Panc1 (cell line): ENCODE measurements at regions not wholly inside any gene's neighbourhood (a gene's known extent, or its start where the extent isn't known, plus 50 kb on each side); places are given as distances from the start of the nearest gene placed in this dataset.
"Not testable (repeated sequence)": the region's sequence is repeated elsewhere in the genome, so short reads cannot be mapped to it uniquely, and the experiment has no call there.

Experiments used
- ATAC-seq: fragments of 200-7000 bp; cut with Tn5 transposase; 2 replicates; pipeline ENCODE4 v1.9.1; 2020; ENCODE audit warnings: mild to moderate bottlenecking, moderate library complexity
- BruUV-seq: library from RNA; stranded (reverse); fragments of 400-500 nt; replicated peaks from 2 replicates; lab custom pipeline; 2021; lab: Mats Ljungman, UMichigan
- CTCF ChIA-PET: fragments of 300-600 bp; sonication (Branson Sonifier 250); formaldehyde crosslinking; loops from one replicate; lab custom pipeline; 2022; ENCODE audit warnings: antibody characterized with exemption; lab: Charles Lee
- POLR2A ChIA-PET: fragments of 300-600 bp; sonication (Branson Sonifier 250); formaldehyde crosslinking; loops from one replicate; lab custom pipeline; 2022; ENCODE audit warnings: antibody characterized with exemption; lab: Charles Lee
- DNase-seq: peaks from one replicate; pipeline ENCODE4 v3.0.0-alpha.2; 2010; ENCODE audit warnings: low read depth, low spot score
- H3K27ac ChIP-seq: 2 replicates; pipeline ENCODE4 v1.5.1; 2011; ENCODE audit warnings: mild to moderate bottlenecking, low read length, inconsistent platforms
- H3K27me3 ChIP-seq: fragments of 200-500 bp; sonication (Bioruptor generic); 2 replicates; pipeline ENCODE4 v1.6.0; 2014; ENCODE audit warnings: low read length, inconsistent platforms; ENCODE audit not compliant: control insufficient read depth, insufficient read depth
- H3K36me3 ChIP-seq: fragments of 200-500 bp; sonication (Bioruptor generic); 2 replicates; pipeline ENCODE4 v1.5.1; 2014; ENCODE audit warnings: inconsistent platforms, mild to moderate bottlenecking, low read length, moderate library complexity; ENCODE audit not compliant: control insufficient read depth, insufficient read depth
- H3K4me1 ChIP-seq: 2 replicates; pipeline ENCODE4 v1.5.1; 2011; ENCODE audit warnings: inconsistent platforms, mild to moderate bottlenecking, low read length, moderate library complexity; ENCODE audit not compliant: control insufficient read depth, insufficient read depth
- H3K4me3 ChIP-seq, 2 experiments: 2 replicates each; pipeline ENCODE4 v1.5.1; 2011 to 2012; ENCODE audit warnings: low read depth in 2 of 2, low read length in 2 of 2, mild to moderate bottlenecking in 2 of 2, inconsistent platforms in 1 of 2, moderate library complexity in 1 of 2
- H3K9me3 ChIP-seq: fragments of 200-500 bp; sonication (Bioruptor generic); 2 replicates; pipeline ENCODE4 v1.5.1; 2014; ENCODE audit warnings: low read depth, mild to moderate bottlenecking, inconsistent platforms, low read length, moderate library complexity; ENCODE audit not compliant: control insufficient read depth, insufficient read depth
- in situ Hi-C: cut with HindIII; loops from 2 replicates; pipeline ENCODE4 v1.10.0; 2016; ENCODE audit warnings: low sequenced_read_pairs, low pct_unique_long_range_greater_than_20kb
- intact Hi-C: fragments of 100-400 bp; cut with micrococcal nuclease; formaldehyde crosslinking; loops from one replicate; pipeline ENCODE4 v1.10.0; 2022; ENCODE audit not compliant: unreplicated experiment

DNA sequence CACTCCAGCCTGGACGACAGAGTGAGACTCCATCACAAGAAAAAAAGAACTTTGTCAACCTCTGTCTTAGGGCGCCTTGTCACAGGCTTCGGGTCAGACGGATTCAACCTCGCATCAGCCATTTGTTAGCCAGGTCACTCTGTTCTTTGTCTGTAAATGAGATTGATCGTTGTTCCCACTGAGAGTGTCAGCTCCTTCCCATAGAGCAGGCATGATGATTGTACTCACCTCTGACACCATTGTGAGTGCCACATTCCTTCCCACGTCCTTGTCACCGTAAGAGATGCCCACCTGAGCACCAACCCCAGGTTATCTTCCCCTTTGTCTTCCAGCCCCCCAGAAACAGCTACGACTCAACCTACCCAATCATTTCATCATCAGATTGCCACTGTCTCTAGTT is 107.4 kb downstream of the NSUN5 start:
- H3K9me3 ChIP-seq, BruUV-seq, CTCF ChIA-PET, intact Hi-C loops, H3K27me3 ChIP-seq, H3K36me3 ChIP-seq, H3K27ac ChIP-seq, H3K4me3 ChIP-seq, POLR2A ChIA-PET, in situ Hi-C loops, DNase-seq, ATAC-seq, H3K4me1 ChIP-seq: not testable (repeated sequence)

GRCh38 chr7:73200518-73201099 is 108.0 kb downstream of the NSUN5 start:
- H3K27ac ChIP-seq, H3K36me3 ChIP-seq, CTCF ChIA-PET, DNase-seq, H3K27me3 ChIP-seq, in situ Hi-C loops, POLR2A ChIA-PET, H3K9me3 ChIP-seq, H3K4me3 ChIP-seq, intact Hi-C loops, H3K4me1 ChIP-seq, ATAC-seq: not testable (repeated sequence)
- BruUV-seq: TSS peak; percentile 68

DNA sequence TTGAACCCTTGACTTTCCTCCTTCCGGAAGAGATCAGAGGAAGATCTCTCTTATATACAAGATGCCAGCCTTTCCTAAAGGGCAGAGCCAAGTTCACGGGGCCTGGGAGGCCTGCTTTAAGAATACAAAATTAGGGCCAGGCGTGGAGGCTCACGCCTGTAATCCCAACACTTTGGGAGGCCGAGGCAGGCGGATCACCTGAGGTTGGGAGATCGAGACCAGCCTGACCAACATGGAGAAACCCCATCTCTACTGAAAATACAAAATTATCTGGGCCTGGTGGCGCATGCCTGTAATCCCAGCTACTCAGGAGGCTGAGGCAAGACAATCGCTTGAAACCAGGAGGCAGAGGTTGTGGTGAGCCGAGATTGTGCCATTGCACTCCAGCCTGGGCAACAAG is 108.2 kb upstream of the SPDYE9 start:
- in situ Hi-C loops, BruUV-seq, H3K27ac ChIP-seq, H3K36me3 ChIP-seq, ATAC-seq, POLR2A ChIA-PET, DNase-seq, H3K4me3 ChIP-seq, H3K27me3 ChIP-seq, H3K4me1 ChIP-seq, intact Hi-C loops, H3K9me3 ChIP-seq, CTCF ChIA-PET: not testable (repeated sequence)

DNA sequence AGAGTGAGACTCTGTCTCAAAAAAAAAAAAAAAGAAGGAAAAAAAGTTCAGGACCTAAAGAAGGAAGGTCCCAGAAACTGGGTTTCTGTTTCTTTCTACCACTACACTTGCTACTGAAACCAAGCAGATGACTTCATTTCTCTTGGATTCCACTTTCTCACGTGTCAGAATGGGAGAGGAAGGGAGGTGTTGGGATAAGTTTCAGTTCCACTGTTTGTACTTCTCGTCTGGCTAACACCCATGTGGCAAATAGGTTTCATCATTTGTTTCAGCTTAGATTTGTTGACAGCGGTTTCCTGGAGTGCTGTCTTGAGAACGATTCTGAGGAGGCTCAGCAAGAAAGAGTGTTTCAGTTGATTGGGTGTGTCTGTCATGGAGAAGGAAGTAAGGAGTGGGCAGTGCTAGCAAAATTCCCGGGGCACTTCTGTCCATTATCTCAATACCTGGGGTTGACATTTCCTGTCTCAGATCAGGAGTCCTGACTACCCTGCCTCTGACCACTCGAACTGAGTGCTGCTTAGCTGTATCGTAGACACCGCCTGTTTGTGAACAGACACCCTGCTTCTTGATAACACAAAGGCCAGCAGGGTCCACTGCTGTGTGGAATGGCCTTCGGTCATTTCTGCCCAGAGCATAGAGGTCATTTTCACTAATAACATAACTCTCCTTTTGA is 104.8 kb upstream of the SPDYE9 start:
- H3K9me3 ChIP-seq, DNase-seq, POLR2A ChIA-PET, ATAC-seq, H3K36me3 ChIP-seq, CTCF ChIA-PET, H3K4me1 ChIP-seq, H3K27me3 ChIP-seq, intact Hi-C loops, in situ Hi-C loops, H3K4me3 ChIP-seq, H3K27ac ChIP-seq: not testable (repeated sequence)
- BruUV-seq: TSS peak; percentile 65

DNA sequence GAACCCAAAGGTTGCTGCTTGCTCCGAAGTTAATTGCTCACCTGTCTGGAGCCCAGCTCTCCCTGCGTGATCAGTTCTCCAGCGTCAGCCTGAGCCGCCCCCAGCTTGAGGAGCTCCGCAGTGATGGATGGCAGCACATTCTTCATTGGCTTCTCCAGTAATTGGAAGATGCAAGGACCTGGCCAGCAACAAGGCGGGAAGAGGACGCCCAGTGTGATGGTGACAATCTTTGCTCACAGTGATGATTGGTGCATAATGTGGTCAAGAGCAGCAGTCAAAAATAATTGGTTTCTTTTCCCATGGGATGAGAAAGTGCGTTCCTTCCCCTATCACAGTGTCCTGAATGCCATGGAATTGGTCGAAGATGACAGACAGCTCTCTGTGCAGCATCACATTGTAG is 102.4 kb upstream of the SPDYE9 start:
- H3K36me3 ChIP-seq, POLR2A ChIA-PET, BruUV-seq, H3K27ac ChIP-seq, H3K4me1 ChIP-seq, ATAC-seq, H3K9me3 ChIP-seq, H3K27me3 ChIP-seq, in situ Hi-C loops, H3K4me3 ChIP-seq, DNase-seq, CTCF ChIA-PET, intact Hi-C loops: not testable (repeated sequence)

- POLR2A ChIA-PET, H3K9me3 ChIP-seq, DNase-seq, BruUV-seq, H3K4me3 ChIP-seq, H3K4me1 ChIP-seq, H3K27me3 ChIP-seq, H3K27ac ChIP-seq, H3K36me3 ChIP-seq, CTCF ChIA-PET, ATAC-seq, intact Hi-C loops, in situ Hi-C loops: not testable (repeated sequence)
Observed at GRCh38 chr7:73186589-73187309, 100.9 kb upstream of the SPDYE9 start.

- ATAC-seq: peak; percentile 85
- H3K4me1 ChIP-seq, H3K4me3 ChIP-seq, POLR2A ChIA-PET, BruUV-seq, H3K27ac ChIP-seq, H3K9me3 ChIP-seq, H3K36me3 ChIP-seq, intact Hi-C loops, H3K27me3 ChIP-seq, CTCF ChIA-PET, in situ Hi-C loops, DNase-seq: not testable (repeated sequence)
Observed at GRCh38 chr7:73176813-73177212, 91.0 kb upstream of the SPDYE9 start.
